Activated B cell treated with CpG ODN at 0.5 μM for 24 hours (primary cell): ENCODE measurements at regions not wholly inside any gene's neighbourhood (a gene's known extent, or its start where the extent isn't known, plus 50 kb on each side); places are given as distances from the start of the nearest gene placed in this dataset.
A peak's percentile ranks its signal among the peaks of the same experiment; 100 is the strongest.

Source experiments
- ATAC-seq: fragments of 200-7000 bp; cut with Tn5 transposase; one replicate; pipeline ENCODE4 v1.10.0; 2021; ENCODE audit warnings: low read depth, mild to moderate bottlenecking, moderate library complexity
- CTCF ChIA-PET: fragments of 350-600 bp; sonication (Branson Sonifier 250); formaldehyde crosslinking; loops from one replicate; lab custom pipeline; 2021; ENCODE audit warnings: antibody characterized with exemption; lab: Charles Lee
- POLR2A ChIA-PET: fragments of 350-600 bp; sonication (Branson Sonifier 250); formaldehyde crosslinking; loops from one replicate; lab custom pipeline; 2021; ENCODE audit warnings: antibody characterized with exemption; lab: Charles Lee
- DNase-seq: peaks from one replicate; pipeline ENCODE4 v3.0.0; 2022
- H3K27ac Mint-ChIP-seq: one replicate; pipeline ENCODE4 v1.8.0; 2020; ENCODE audit warnings: mixed read lengths
- H3K27me3 Mint-ChIP-seq: one replicate; pipeline ENCODE4 v1.8.0; 2021; ENCODE audit warnings: mixed read lengths
- H3K36me3 Mint-ChIP-seq: one replicate; pipeline ENCODE4 v1.8.0; 2021; ENCODE audit warnings: low read depth, mixed read lengths
- H3K4me1 Mint-ChIP-seq: one replicate; pipeline ENCODE4 v1.8.0; 2021; ENCODE audit warnings: mixed read lengths
- H3K4me3 Mint-ChIP-seq: one replicate; pipeline ENCODE4 v1.8.0; 2020; ENCODE audit warnings: mild to moderate bottlenecking, mixed read lengths
- H3K9me3 Mint-ChIP-seq: one replicate; pipeline ENCODE4 v1.8.0; 2020; ENCODE audit warnings: mixed read lengths
- intact Hi-C: fragments of 100-400 bp; cut with micrococcal nuclease; formaldehyde crosslinking; loops from one replicate; pipeline ENCODE4 v1.15.1; 2024
- TF ChIP-seq, protein P1 (sequence below): fragments of 200-600 bp; IDR thresholded peaks from one replicate; pipeline ENCODE4 v1.8.0; 2022; ENCODE audit warnings: antibody characterized with exemption, mild to moderate bottlenecking

DNA sequence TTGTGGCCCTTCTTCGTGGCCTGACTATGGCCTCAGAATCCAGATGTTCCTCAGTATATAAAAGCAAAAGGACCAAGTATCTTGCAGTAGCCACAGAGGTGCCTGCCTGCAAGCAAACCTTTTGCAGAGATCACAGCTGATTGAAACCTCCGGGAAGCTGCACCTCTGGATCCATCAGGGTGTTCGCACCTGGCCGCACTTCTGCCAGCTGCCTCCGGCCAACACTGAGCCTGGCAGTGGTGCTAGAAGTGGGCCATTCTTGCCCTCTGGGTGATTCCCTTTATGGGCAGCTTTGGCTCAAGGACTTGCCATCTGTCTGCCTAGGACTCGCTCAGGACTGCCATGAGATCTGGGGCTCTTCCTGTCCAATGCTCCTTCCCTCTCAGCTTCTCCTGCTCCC is 214.6 kb upstream of the ECI2 start:
- TF ChIP-seq, protein P1, sequence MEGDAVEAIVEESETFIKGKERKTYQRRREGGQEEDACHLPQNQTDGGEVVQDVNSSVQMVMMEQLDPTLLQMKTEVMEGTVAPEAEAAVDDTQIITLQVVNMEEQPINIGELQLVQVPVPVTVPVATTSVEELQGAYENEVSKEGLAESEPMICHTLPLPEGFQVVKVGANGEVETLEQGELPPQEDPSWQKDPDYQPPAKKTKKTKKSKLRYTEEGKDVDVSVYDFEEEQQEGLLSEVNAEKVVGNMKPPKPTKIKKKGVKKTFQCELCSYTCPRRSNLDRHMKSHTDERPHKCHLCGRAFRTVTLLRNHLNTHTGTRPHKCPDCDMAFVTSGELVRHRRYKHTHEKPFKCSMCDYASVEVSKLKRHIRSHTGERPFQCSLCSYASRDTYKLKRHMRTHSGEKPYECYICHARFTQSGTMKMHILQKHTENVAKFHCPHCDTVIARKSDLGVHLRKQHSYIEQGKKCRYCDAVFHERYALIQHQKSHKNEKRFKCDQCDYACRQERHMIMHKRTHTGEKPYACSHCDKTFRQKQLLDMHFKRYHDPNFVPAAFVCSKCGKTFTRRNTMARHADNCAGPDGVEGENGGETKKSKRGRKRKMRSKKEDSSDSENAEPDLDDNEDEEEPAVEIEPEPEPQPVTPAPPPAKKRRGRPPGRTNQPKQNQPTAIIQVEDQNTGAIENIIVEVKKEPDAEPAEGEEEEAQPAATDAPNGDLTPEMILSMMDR: no peak
- Mint-ChIP-seq H3K9me3 (no peaks in the 10 kb centered on the region), H3K4me1 (peaks cover 4% of the 10 kb centered on the region), H3K36me3 (no peaks in the 10 kb centered on the region), H3K27me3 (peaks cover 5% of the 10 kb centered on the region), H3K27ac (no peak overlapping the region), H3K4me3 (no peak overlapping the region)
- ATAC-seq: no peak
- ChIA-PET CTCF (no interaction called here), POLR2A (no interaction called here)
- intact Hi-C loops: no loop called here
- no peak for DNase-seq

DNA sequence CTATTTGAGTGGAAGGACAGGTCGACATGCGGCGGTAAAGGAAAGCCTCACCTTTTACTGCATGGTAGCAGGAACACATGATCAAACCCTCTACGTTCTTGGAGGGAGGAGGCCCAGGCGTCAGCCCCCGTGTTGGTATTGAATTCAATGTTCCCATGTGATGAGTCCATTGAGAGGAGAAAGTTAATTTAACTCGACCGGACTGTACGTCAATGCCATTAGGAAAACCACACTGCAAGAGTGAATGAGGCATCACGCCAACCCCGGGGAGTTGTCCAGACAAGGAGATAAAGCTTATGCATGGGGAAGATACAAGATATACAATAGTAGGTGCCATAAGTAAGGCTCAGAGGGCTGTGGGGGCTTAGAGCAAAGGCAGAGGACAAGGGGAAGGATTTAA is 213.9 kb upstream of the ECI2 start:
- TF ChIP-seq, protein P1: no peak
- peaks cover 6% of the 10 kb centered on the region for H3K4me1 Mint-ChIP-seq
- POLR2A ChIA-PET: no interaction called here
- H3K9me3 Mint-ChIP-seq: no peaks in the 10 kb centered on the region
- no peak for DNase-seq
- no peak overlapping the region for H3K27ac Mint-ChIP-seq
- CTCF ChIA-PET: no interaction called here
- H3K27me3 Mint-ChIP-seq: peaks cover 5% of the 10 kb centered on the region
- no peak for ATAC-seq
- intact Hi-C loops: no loop called here
- no peaks in the 10 kb centered on the region for H3K36me3 Mint-ChIP-seq
- no peak overlapping the region for H3K4me3 Mint-ChIP-seq

- intact Hi-C loops: no loop called here
- no peak overlapping the region for H3K4me3 Mint-ChIP-seq
- TF ChIP-seq, protein P1: no peak
- DNase-seq (no peak), ATAC-seq (peak; percentile 34)
- peaks cover 6% of the 10 kb centered on the region for H3K4me1 Mint-ChIP-seq
- no peaks in the 10 kb centered on the region for H3K9me3 Mint-ChIP-seq
- ChIA-PET POLR2A (interaction anchor here (1.0 kb wide), 2 partner anchors 427 to 428 kb away, joined by 3 read pairs; partner anchors contain the start of gene CDYL), CTCF (no interaction called here)
- no peaks in the 10 kb centered on the region for H3K36me3 Mint-ChIP-seq
- H3K27me3 Mint-ChIP-seq: peaks cover 5% of the 10 kb centered on the region
- H3K27ac Mint-ChIP-seq: no peak overlapping the region
Observed at GRCh38 chr6:4348462-4349112, 213.2 kb upstream of the ECI2 start.

- ATAC-seq (no peak), DNase-seq (no peak)
- intact Hi-C loops: no loop called here
- H3K27ac Mint-ChIP-seq: no peak overlapping the region
- peaks cover 12% of the 10 kb centered on the region for H3K4me1 Mint-ChIP-seq
- H3K4me3 Mint-ChIP-seq: no peak overlapping the region
- POLR2A ChIA-PET: interaction anchor here (1.0 kb wide), 2 partner anchors 428 to 429 kb away, joined by 3 read pairs; partner anchors contain the start of gene CDYL
- CTCF ChIA-PET: no interaction called here
- TF ChIP-seq, protein P1: no peak
- H3K27me3 Mint-ChIP-seq: peaks cover 5% of the 10 kb centered on the region
- H3K36me3 Mint-ChIP-seq: no peaks in the 10 kb centered on the region
- no peaks in the 10 kb centered on the region for H3K9me3 Mint-ChIP-seq
Observed at GRCh38 chr6:4347877-4348276, 212.5 kb upstream of the ECI2 start.

- ChIA-PET CTCF (no interaction called here), POLR2A (no interaction called here)
- ATAC-seq: no peak
- Mint-ChIP-seq H3K4me3 (no peak overlapping the region), H3K36me3 (no peaks in the 10 kb centered on the region), H3K4me1 (peaks cover 16% of the 10 kb centered on the region), H3K9me3 (no peaks in the 10 kb centered on the region), H3K27me3 (peaks cover 5% of the 10 kb centered on the region), H3K27ac (no peak overlapping the region)
- no peak for DNase-seq
- intact Hi-C loops: no loop called here
- TF ChIP-seq, protein P1: no peak
Observed at GRCh38 chr6:4346659-4347333, 211.4 kb upstream of the ECI2 start.
